Nephron (organoid): ENCODE measurements at regions not wholly inside any gene's neighbourhood (a gene's known extent, or its start where the extent isn't known, plus 50 kb on each side); places are given as distances from the start of the nearest gene placed in this dataset.

ENCODE experiments used
- H3K27ac Mint-ChIP-seq, 3 experiments: 2 replicates each; pipeline ENCODE4 v1.8.0; 2020; ENCODE audit warnings: mixed read lengths in 3 of 3, mild to moderate bottlenecking in 2 of 3, moderate library complexity in 1 of 3
- H3K27me3 Mint-ChIP-seq: 2 replicates; pipeline ENCODE4 v1.8.0; 2021; ENCODE audit warnings: low read depth, mild to moderate bottlenecking, moderate library complexity, mixed read lengths
- H3K36me3 Mint-ChIP-seq: 2 replicates; pipeline ENCODE4 v1.8.0; 2020; ENCODE audit warnings: low read depth, mixed read lengths
- H3K4me1 Mint-ChIP-seq: 2 replicates; pipeline ENCODE4 v1.8.0; 2020; ENCODE audit warnings: mixed read lengths
- H3K4me3 Mint-ChIP-seq, 3 experiments: 2 replicates each; pipeline ENCODE4 v1.8.0; 2020; ENCODE audit warnings: mild to moderate bottlenecking in 3 of 3, mixed read lengths in 3 of 3, moderate library complexity in 2 of 3
- H3K9me3 Mint-ChIP-seq: 2 replicates; pipeline ENCODE4 v1.8.0; 2020; ENCODE audit warnings: mixed read lengths
- CTCF ChIP-seq, 3 experiments: fragments of 200-600 bp; sonication (generic); IDR thresholded peaks; one replicate each; pipeline ENCODE4 v1.5.0; 2021; ENCODE audit warnings: antibody characterized with exemption in 3 of 3; ENCODE audit not compliant: unreplicated experiment in 3 of 3

- no peak for TF ChIP-seq CTCF (IDR thresholded peaks at IDR 0.05; ENCODE audit: unreplicated experiment in 3 of 3)
- peaks cover 4% of the 10 kb centered on the region for H3K27me3 Mint-ChIP-seq
- H3K27ac Mint-ChIP-seq = no peak overlapping the region
- H3K9me3 Mint-ChIP-seq = no peaks in the 10 kb centered on the region
- no peak overlapping the region for H3K4me3 Mint-ChIP-seq
- no peaks in the 10 kb centered on the region for H3K4me1 Mint-ChIP-seq
- H3K36me3 Mint-ChIP-seq = no peaks in the 10 kb centered on the region
Measured at GRCh38 chr11:33417121-33417520, 159.9 kb downstream of the HIPK3 start.

GRCh38 chr11:33413301-33413700, 156.1 kb downstream of the HIPK3 start:
- Mint-ChIP-seq H3K4me3 (no peak overlapping the region), H3K4me1 (no peaks in the 10 kb centered on the region), H3K9me3 (no peaks in the 10 kb centered on the region), H3K36me3 (no peaks in the 10 kb centered on the region), H3K27ac (no peak overlapping the region), H3K27me3 (peaks cover 9% of the 10 kb centered on the region)
- TF ChIP-seq CTCF (IDR thresholded peaks at IDR 0.05; ENCODE audit: unreplicated experiment in 3 of 3) = no peak

- H3K27me3 Mint-ChIP-seq = peaks cover 6% of the 10 kb centered on the region
- no peaks in the 10 kb centered on the region for H3K4me1 Mint-ChIP-seq
- no peaks in the 10 kb centered on the region for H3K36me3 Mint-ChIP-seq
- H3K27ac Mint-ChIP-seq = no peak overlapping the region
- no peaks in the 10 kb centered on the region for H3K9me3 Mint-ChIP-seq
- no peak for TF ChIP-seq CTCF (IDR thresholded peaks at IDR 0.05; ENCODE audit: unreplicated experiment in 3 of 3)
- H3K4me3 Mint-ChIP-seq = no peak overlapping the region
Measured at GRCh38 chr11:33412241-33412640, 155.1 kb downstream of the HIPK3 start.

GRCh38 chr11:33411751-33412150, 154.6 kb downstream of the HIPK3 start:
- Mint-ChIP-seq H3K4me1 (no peaks in the 10 kb centered on the region), H3K4me3 (no peak overlapping the region), H3K27ac (no peak overlapping the region), H3K9me3 (no peaks in the 10 kb centered on the region), H3K27me3 (peaks cover 6% of the 10 kb centered on the region), H3K36me3 (no peaks in the 10 kb centered on the region)
- no peak for TF ChIP-seq CTCF (IDR thresholded peaks at IDR 0.05; ENCODE audit: unreplicated experiment in 3 of 3)

GRCh38 chr11:33410086-33410765, 153.0 kb downstream of the HIPK3 start:
- Mint-ChIP-seq H3K36me3 (no peaks in the 10 kb centered on the region), H3K4me1 (no peaks in the 10 kb centered on the region), H3K9me3 (no peaks in the 10 kb centered on the region), H3K4me3 (no peak overlapping the region), H3K27me3 (peaks cover 9% of the 10 kb centered on the region), H3K27ac (no peak overlapping the region)
- TF ChIP-seq CTCF (IDR thresholded peaks at IDR 0.05; ENCODE audit: unreplicated experiment in 3 of 3) = no peak
